Erythroblast (primary cell): ENCODE measurements at regions not wholly inside any gene's neighbourhood (a gene's known extent, or its start where the extent isn't known, plus 50 kb on each side); places are given as distances from the start of the nearest gene placed in this dataset.

Experiments used
- GATA1 ChIP-seq: IDR thresholded peaks from 2 replicates; pipeline ENCODE4 v1.6.1; 2011; ENCODE audit warnings: low read depth, mild to moderate bottlenecking, control low read depth, low read length, moderate library complexity
- POLR2A ChIP-seq: IDR thresholded peaks from 2 replicates; pipeline ENCODE4 v1.6.1; 2011; ENCODE audit warnings: mild to moderate bottlenecking, low read length

GRCh38 chr3:157872902-157873301, 233.3 kb downstream of the SHOX2 start:
- TF ChIP-seq POLR2A (no peak), GATA1 (no peak)
